CD8-positive, alpha-beta memory T cell (primary cell): ENCODE measurements at regions not wholly inside any gene's neighbourhood (a gene's known extent, or its start where the extent isn't known, plus 50 kb on each side); places are given as distances from the start of the nearest gene placed in this dataset.
A peak's percentile ranks its signal among the peaks of the same experiment; 100 is the strongest.

Source experiments
- CTCF ChIA-PET: fragments of 350-600 bp; sonication (Branson Sonifier 250); formaldehyde crosslinking; loops from one replicate; lab custom pipeline; 2021; ENCODE audit warnings: antibody characterized with exemption; lab: Charles Lee
- POLR2A ChIA-PET: fragments of 350-600 bp; sonication (Branson Sonifier 250); formaldehyde crosslinking; loops from one replicate; lab custom pipeline; 2021; ENCODE audit warnings: antibody characterized with exemption; lab: Charles Lee
- DNase-seq, 5 donors: peaks; one replicate each; pipeline versions ENCODE4 v3.0.0 to v3.0.0-alpha.2; 2020 to 2022; ENCODE audit warnings: mixed read lengths in 1 of 5
- H3K27ac ChIP-seq: one replicate; pipeline ENCODE4 v1.7.0; 2013; ENCODE audit warnings: low read depth, mild to moderate bottlenecking, low read length, moderate library complexity
- H3K27me3 ChIP-seq: 2 replicates; pipeline ENCODE4 v1.7.0; 2013; ENCODE audit warnings: low read length, mild to moderate bottlenecking; ENCODE audit not compliant: insufficient read depth, poor library complexity, severe bottlenecking
- H3K36me3 ChIP-seq: 2 replicates; pipeline ENCODE4 v1.7.0; 2013; ENCODE audit warnings: mild to moderate bottlenecking, low read length, moderate library complexity; ENCODE audit not compliant: insufficient read depth
- H3K4me1 ChIP-seq: 2 replicates; pipeline ENCODE4 v1.7.0; 2013; ENCODE audit warnings: mild to moderate bottlenecking, low read length, moderate library complexity; ENCODE audit not compliant: insufficient read depth
- H3K4me3 ChIP-seq: 2 replicates; pipeline ENCODE4 v1.7.0; 2013; ENCODE audit warnings: mild to moderate bottlenecking, low read length
- H3K9me3 ChIP-seq: 2 replicates; pipeline ENCODE4 v1.7.0; 2013; ENCODE audit warnings: mild to moderate bottlenecking, low read length
- H3K27ac Mint-ChIP-seq, 8 donors: one replicate each; pipeline ENCODE4 v1.8.0; 2020 to 2021; ENCODE audit warnings: mixed read lengths in 8 of 8, mild to moderate bottlenecking in 6 of 8, inconsistent platforms in 3 of 8, moderate library complexity in 3 of 8
- H3K27me3 Mint-ChIP-seq, 2 donors: one replicate each; pipeline ENCODE4 v1.8.0; 2020 to 2021; ENCODE audit warnings: mixed read lengths in 2 of 2, mild to moderate bottlenecking in 1 of 2, moderate library complexity in 1 of 2
- H3K36me3 Mint-ChIP-seq, 3 donors: one replicate each; pipeline ENCODE4 v1.8.0; 2020 to 2021; ENCODE audit warnings: mixed read lengths in 3 of 3, inconsistent platforms in 1 of 3, mild to moderate bottlenecking in 1 of 3
- H3K4me1 Mint-ChIP-seq, 3 donors: one replicate each; pipeline ENCODE4 v1.8.0; 2020 to 2021; ENCODE audit warnings: mixed read lengths in 3 of 3, inconsistent platforms in 1 of 3, mild to moderate bottlenecking in 1 of 3
- H3K4me3 Mint-ChIP-seq, 7 donors: one replicate each; pipeline ENCODE4 v1.8.0; 2020 to 2021; ENCODE audit warnings: mixed read lengths in 7 of 7, mild to moderate bottlenecking in 6 of 7, moderate library complexity in 4 of 7, inconsistent platforms in 2 of 7
- H3K9me3 Mint-ChIP-seq, 5 donors: one replicate each; pipeline ENCODE4 v1.8.0; 2020 to 2022; ENCODE audit warnings: mixed read lengths in 5 of 5, mild to moderate bottlenecking in 3 of 5, moderate library complexity in 2 of 5, inconsistent platforms in 1 of 5

DNA sequence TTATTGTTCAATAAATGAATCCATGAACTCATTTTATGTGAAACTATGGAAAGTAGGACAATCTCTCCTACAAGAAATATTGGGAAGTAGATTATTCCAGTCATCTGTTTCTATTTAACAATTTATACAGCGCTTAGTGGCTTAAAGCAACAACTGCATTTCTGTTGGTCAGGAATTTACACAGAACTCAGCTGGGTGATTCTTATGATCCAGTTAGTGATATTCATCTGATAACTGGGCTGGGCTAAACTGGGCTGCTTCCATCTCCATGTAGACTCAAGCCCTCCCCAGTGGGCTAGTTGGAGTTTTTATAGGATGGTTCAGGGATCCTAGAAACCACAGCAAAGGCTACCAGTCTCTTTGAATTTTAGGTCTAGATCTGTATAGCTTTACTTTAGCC lies 497.9 kb upstream of the NEGR1 start:
- Histone ChIP-seq H3K27ac (no peak overlapping the region), H3K4me1 (no peaks in the 10 kb centered on the region), H3K36me3 (no peaks in the 10 kb centered on the region), H3K27me3 (no peaks in the 10 kb centered on the region), H3K9me3 (no peaks in the 10 kb centered on the region), H3K4me3 (no peak overlapping the region)
- no peaks in the 10 kb centered on the region for H3K4me1 Mint-ChIP-seq
- DNase-seq, result no peak
- H3K36me3 Mint-ChIP-seq, result no peaks in the 10 kb centered on the region
- H3K27me3 Mint-ChIP-seq, result no peaks in the 10 kb centered on the region
- ChIA-PET CTCF (no interaction called here), POLR2A (no interaction called here)
- H3K27ac Mint-ChIP-seq, result no peak overlapping the region
- H3K9me3 Mint-ChIP-seq, result peaks cover 6 to 39% (median 9%) of the 10 kb centered on the region in 5 donors
- H3K4me3 Mint-ChIP-seq, result no peak overlapping the region

DNA sequence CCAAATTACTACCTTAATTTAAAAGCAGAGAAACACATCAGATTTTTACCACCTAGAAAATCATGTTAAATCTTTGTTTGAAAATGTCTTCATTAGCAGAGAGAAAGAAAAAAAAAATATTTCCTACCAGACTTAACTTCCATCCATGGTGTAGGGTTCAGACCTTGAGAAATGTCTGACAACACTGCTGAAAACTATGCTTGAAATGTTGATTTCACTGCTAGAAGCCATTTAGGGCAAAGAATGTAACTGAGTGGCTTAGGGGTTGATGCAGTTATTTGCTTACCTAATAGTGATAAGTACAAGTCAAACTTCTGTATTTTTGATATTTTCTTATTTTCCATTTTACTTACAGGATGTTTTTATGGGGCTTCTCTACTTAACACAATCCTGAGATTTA lies 495.6 kb upstream of the NEGR1 start:
- Histone ChIP-seq H3K27me3 (no peaks in the 10 kb centered on the region), H3K27ac (no peak overlapping the region), H3K4me1 (no peaks in the 10 kb centered on the region), H3K36me3 (no peaks in the 10 kb centered on the region), H3K4me3 (no peak overlapping the region), H3K9me3 (no peaks in the 10 kb centered on the region)
- H3K4me3 Mint-ChIP-seq, result no peak overlapping the region
- H3K27ac Mint-ChIP-seq, result no peak overlapping the region
- no peak for DNase-seq
- ChIA-PET POLR2A (no interaction called here), CTCF (no interaction called here)
- no peaks in the 10 kb centered on the region for H3K36me3 Mint-ChIP-seq
- H3K4me1 Mint-ChIP-seq, result no peaks in the 10 kb centered on the region
- no peaks in the 10 kb centered on the region for H3K27me3 Mint-ChIP-seq
- peaks cover 3 to 24% (median 10%) of the 10 kb centered on the region in 5 donors for H3K9me3 Mint-ChIP-seq

- CTCF ChIA-PET, result no interaction called here
- H3K4me3 Mint-ChIP-seq, result no peak overlapping the region
- no peaks in the 10 kb centered on the region for H3K27me3 Mint-ChIP-seq
- POLR2A ChIA-PET, result no interaction called here
- H3K4me3 ChIP-seq, result no peak overlapping the region
- no peaks in the 10 kb centered on the region for H3K4me1 ChIP-seq
- no peaks in the 10 kb centered on the region for H3K9me3 ChIP-seq
- no peaks in the 10 kb centered on the region for H3K36me3 Mint-ChIP-seq
- H3K27ac ChIP-seq, result no peak overlapping the region
- no peaks in the 10 kb centered on the region for H3K27me3 ChIP-seq
- no peaks in the 10 kb centered on the region for H3K4me1 Mint-ChIP-seq
- peaks cover 12 to 25% (median 18%) of the 10 kb centered on the region in 5 donors for H3K9me3 Mint-ChIP-seq
- H3K36me3 ChIP-seq, result no peaks in the 10 kb centered on the region
- no peak for DNase-seq
- H3K27ac Mint-ChIP-seq, result no peak overlapping the region
Measured at GRCh38 chr1:72763481-72763880, 481.1 kb upstream of the NEGR1 start.

GRCh38 chr1:72759486-72759885 lies 477.1 kb upstream of the NEGR1 start:
- Histone ChIP-seq H3K27ac (no peak overlapping the region), H3K4me3 (no peak overlapping the region), H3K4me1 (no peaks in the 10 kb centered on the region), H3K36me3 (no peaks in the 10 kb centered on the region), H3K27me3 (no peaks in the 10 kb centered on the region), H3K9me3 (no peaks in the 10 kb centered on the region)
- Mint-ChIP-seq H3K4me3 (no peak overlapping the region), H3K36me3 (no peaks in the 10 kb centered on the region), H3K27ac (no peak overlapping the region), H3K27me3 (no peaks in the 10 kb centered on the region), H3K9me3 (peaks cover 10 to 20% (median 19%) of the 10 kb centered on the region in 5 donors), H3K4me1 (no peaks in the 10 kb centered on the region)
- CTCF ChIA-PET, result no interaction called here
- POLR2A ChIA-PET, result no interaction called here
- DNase-seq, result no peak

- Histone ChIP-seq H3K27ac (no peak overlapping the region), H3K4me3 (no peak overlapping the region), H3K4me1 (no peaks in the 10 kb centered on the region), H3K27me3 (no peaks in the 10 kb centered on the region), H3K36me3 (no peaks in the 10 kb centered on the region), H3K9me3 (no peaks in the 10 kb centered on the region)
- Mint-ChIP-seq H3K36me3 (no peaks in the 10 kb centered on the region), H3K9me3 (peaks cover 10 to 20% (median 16%) of the 10 kb centered on the region in 5 donors), H3K4me3 (no peak overlapping the region), H3K27me3 (no peaks in the 10 kb centered on the region), H3K4me1 (no peaks in the 10 kb centered on the region), H3K27ac (no peak overlapping the region)
- no peak for DNase-seq
- CTCF ChIA-PET, result no interaction called here
- POLR2A ChIA-PET, result no interaction called here
Measured at GRCh38 chr1:72757843-72758242, 475.5 kb upstream of the NEGR1 start.

- H3K27me3 ChIP-seq, result no peaks in the 10 kb centered on the region
- H3K36me3 Mint-ChIP-seq, result no peaks in the 10 kb centered on the region
- ChIA-PET CTCF (no interaction called here), POLR2A (no interaction called here)
- H3K9me3 ChIP-seq, result no peaks in the 10 kb centered on the region
- no peak overlapping the region for H3K4me3 ChIP-seq
- H3K4me1 ChIP-seq, result no peaks in the 10 kb centered on the region
- peaks cover 2 to 31% (median 8%) of the 10 kb centered on the region in 5 donors for H3K9me3 Mint-ChIP-seq
- no peak overlapping the region for H3K27ac Mint-ChIP-seq
- no peaks in the 10 kb centered on the region for H3K36me3 ChIP-seq
- H3K27ac ChIP-seq, result no peak overlapping the region
- no peak for DNase-seq
- H3K4me3 Mint-ChIP-seq, result no peak overlapping the region
- H3K27me3 Mint-ChIP-seq, result peaks cover 0 to 1% of the 10 kb centered on the region in 2 donors
- H3K4me1 Mint-ChIP-seq, result no peaks in the 10 kb centered on the region
Measured at GRCh38 chr1:72745413-72745812, 463.1 kb upstream of the NEGR1 start.

DNA sequence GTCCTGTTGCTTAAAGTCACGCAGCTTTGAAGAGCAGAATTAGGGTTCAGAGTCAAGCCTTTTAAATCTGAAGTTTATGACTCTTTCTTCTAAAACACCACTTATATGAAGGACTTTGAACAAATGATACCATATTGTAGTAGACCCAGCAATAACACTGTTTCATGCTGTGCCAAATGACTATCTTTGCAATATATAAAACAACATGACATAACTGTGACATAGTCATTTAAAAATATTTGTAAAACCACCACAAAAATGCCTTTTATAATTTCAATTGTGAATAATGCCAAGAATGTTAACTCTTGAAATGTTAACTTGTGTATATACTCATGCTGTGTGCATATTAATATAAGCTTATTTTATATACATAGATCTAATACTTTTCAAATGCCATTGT lies 452.1 kb upstream of the NEGR1 start:
- Mint-ChIP-seq H3K27me3 (no peaks in the 10 kb centered on the region), H3K4me1 (no peaks in the 10 kb centered on the region), H3K9me3 (peaks cover 10 to 53% (median 15%) of the 10 kb centered on the region in 5 donors), H3K27ac (no peak overlapping the region), H3K4me3 (no peak overlapping the region), H3K36me3 (no peaks in the 10 kb centered on the region)
- ChIA-PET CTCF (no interaction called here), POLR2A (no interaction called here)
- Histone ChIP-seq H3K4me3 (no peak overlapping the region), H3K27me3 (no peaks in the 10 kb centered on the region), H3K9me3 (no peaks in the 10 kb centered on the region), H3K27ac (no peak overlapping the region), H3K4me1 (no peaks in the 10 kb centered on the region), H3K36me3 (no peaks in the 10 kb centered on the region)
- DNase-seq, result no peak

DNA sequence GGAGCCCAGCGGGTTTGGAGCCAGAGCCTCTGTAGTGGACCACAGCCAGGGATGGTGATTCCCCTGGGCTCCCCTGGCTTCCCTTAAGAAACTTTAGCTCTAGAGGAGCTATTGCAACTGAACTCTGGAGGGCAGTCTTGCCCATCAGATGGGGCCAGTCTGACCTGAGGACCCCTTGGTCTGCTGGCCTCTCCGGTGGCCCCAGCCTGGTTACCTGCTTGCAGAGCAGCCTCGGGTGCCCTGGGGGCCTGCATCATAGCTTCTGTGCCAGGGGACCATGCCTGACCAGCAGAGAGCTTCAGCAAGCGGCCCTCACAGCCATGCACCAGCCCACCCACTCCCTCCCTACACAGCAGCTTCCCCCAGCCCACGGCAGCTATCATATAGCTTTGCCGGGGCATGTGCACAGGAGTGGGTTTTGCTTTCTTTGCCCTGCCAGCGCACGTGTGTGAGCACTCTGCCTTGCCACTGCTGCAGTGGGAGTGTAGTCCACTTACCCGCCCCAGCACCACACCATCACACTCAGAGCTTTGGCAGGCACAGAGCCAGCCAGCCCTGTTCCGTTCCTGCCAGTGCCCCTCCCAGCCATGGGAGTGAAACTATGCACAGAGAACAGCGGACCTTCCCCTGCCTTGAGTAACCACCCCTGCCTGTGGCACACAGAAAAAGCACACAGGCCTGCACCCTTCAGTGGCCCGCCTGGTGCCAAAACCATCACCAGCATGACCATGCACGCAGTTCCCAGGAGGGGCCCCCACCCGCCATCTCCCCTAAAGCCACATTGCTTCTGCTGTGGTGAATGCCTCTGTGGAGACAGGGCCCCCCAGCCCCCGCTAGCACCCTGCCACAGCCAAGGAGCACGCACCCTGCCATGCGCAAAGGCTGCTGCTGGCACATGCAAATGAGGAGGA lies 442.9 kb upstream of the NEGR1 start:
- Mint-ChIP-seq H3K27me3 (no peaks in the 10 kb centered on the region), H3K4me3 (no peak overlapping the region), H3K9me3 (peaks cover 7 to 14% (median 10%) of the 10 kb centered on the region in 5 donors), H3K36me3 (no peaks in the 10 kb centered on the region), H3K27ac (no peak overlapping the region), H3K4me1 (no peaks in the 10 kb centered on the region)
- peak in 1 of 5 donors; percentile 39 for DNase-seq
- CTCF ChIA-PET, result no interaction called here
- H3K36me3 ChIP-seq, result no peaks in the 10 kb centered on the region
- no peaks in the 10 kb centered on the region for H3K4me1 ChIP-seq
- no peak overlapping the region for H3K27ac ChIP-seq
- H3K9me3 ChIP-seq, result no peaks in the 10 kb centered on the region
- H3K4me3 ChIP-seq, result no peak overlapping the region
- no peaks in the 10 kb centered on the region for H3K27me3 ChIP-seq
- POLR2A ChIA-PET, result no interaction called here
